Activated T-cell treated with anti-CD3 and anti-CD28 coated beads, Interleukin-2, amount 50 U/mL, for 48 hours (primary cell): ENCODE measurements at regions not wholly inside any gene's neighbourhood (a gene's known extent, or its start where the extent isn't known, plus 50 kb on each side); places are given as distances from the start of the nearest gene placed in this dataset.
"Not testable (repeated sequence)": the region's sequence is repeated elsewhere in the genome, so short reads cannot be mapped to it uniquely, and the experiment has no call there.

Experiments used
- DNase-seq, 2 experiments: peaks; one replicate each; pipeline ENCODE4 v3.0.0-alpha.2; 2020

- no peak for DNase-seq
Measured at GRCh38 chr2:230593765-230594164, 118.9 kb upstream of the CAB39 start.

- no peak for DNase-seq
Measured at GRCh38 chr2:230594286-230594840, 118.3 kb upstream of the CAB39 start.

DNA sequence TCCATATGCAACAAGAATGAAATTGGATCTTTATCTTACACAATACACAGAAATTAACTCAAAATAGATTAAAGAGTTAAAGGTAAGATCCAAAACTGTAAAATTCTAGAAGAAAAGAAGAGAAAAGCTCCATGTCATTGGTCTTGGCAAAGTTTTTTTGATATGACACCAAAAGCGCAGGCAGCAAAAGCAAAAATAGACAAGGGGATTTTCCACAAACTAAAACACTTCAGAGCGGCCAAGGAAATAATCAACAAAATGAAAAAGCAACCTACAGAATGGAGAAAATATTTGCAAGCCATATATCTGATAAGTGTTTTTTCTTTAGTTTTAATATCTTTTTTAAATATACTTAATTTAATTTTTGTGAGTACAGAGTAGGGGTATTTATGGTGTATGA, 112.8 kb upstream of the CAB39 start:
- DNase-seq = no peak

DNA sequence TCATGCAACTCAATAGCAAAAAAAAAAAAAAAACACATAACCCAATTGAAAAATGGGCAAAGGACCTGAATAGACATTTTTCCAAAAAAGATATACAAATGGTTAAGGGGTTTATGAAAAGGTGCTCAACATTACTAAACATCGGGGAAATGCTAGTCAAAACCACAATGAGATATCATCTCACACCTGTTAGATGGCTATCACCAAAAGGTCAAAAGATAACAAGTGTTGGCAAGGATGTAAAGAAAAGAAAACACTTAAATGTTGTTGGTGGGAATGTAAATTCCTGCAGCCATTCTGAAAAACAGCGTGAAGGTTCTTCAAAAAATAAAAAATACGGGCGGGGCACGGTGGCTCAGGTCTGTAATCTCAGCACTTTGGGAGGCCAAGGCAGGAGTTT, 112.4 kb upstream of the CAB39 start:
- DNase-seq = no peak

- no peak for DNase-seq
Measured at GRCh38 chr2:230600881-230601280, 111.8 kb upstream of the CAB39 start.

- DNase-seq = peak in 1 of 2 experiments; percentile 36
Measured at GRCh38 chr2:230601510-230601909, 111.1 kb upstream of the CAB39 start.

GRCh38 chr2:230602562-230603230, 109.9 kb upstream of the CAB39 start:
- DNase-seq = peak; percentile 66 to 70

DNA sequence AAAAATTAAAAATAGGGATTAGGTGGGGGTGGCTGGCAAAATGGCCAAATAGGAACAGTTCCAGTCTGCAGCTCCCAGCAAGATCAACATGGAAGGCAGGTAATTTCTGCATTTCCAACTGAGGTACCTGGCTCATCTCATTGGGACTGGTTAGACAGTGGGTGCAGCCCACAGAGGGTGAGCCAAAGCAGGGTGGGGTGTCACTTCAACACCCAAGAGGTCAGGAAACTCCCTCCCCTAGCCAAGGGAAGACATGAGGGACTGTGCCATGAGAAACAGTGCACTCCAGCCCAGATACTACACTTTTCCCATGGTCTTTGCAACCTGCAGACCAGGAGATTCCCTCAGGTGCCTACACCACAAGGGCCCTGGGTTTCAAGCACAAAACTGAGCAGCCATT, 109.3 kb upstream of the CAB39 start:
- DNase-seq = not testable (repeated sequence)

DNA sequence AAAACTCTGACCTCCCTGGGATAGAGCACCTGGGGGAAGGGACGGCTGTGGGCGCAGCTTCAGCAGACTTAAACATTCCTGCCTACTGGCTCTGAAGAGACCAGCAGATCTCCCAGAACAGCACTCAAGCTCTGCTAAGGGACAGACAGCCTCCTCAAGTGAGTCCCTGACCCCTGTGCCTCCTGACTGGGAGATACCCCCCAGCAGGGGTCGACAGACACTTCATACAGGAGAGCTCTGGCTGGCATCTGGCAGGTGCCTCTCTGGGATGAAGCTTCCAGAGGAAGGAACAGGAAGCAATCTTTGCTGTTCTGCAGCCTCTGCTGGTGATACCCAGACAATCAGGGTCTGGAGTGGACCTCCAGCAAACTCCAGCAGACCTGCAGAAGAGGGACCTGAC, 108.5 kb upstream of the CAB39 start:
- not testable (repeated sequence) for DNase-seq

- DNase-seq = no peak
Measured at GRCh38 chr2:230614040-230614439, 98.6 kb upstream of the CAB39 start.

DNA sequence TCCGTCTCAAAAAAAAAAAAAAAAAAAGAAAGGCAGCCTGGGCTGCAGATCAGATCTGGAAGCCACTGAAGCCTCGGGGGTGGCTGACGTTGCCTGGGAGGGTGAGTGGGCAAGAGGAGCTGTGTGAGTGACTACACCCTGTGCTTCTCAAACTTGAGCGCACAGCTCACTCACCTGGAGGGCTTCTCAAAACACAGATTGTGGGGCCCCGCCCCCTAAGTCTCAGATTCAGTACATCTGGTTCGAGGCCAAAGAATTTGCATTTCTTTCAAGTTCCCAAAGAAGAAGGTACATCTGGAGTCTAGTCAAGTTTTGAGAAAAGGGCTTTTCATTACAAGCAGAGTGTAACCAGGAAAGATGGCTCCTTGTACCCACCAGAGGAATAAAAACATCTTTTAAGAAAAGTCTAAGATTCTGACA, 97.7 kb upstream of the CAB39 start:
- peak; percentile 69 to 76 for DNase-seq

DNA sequence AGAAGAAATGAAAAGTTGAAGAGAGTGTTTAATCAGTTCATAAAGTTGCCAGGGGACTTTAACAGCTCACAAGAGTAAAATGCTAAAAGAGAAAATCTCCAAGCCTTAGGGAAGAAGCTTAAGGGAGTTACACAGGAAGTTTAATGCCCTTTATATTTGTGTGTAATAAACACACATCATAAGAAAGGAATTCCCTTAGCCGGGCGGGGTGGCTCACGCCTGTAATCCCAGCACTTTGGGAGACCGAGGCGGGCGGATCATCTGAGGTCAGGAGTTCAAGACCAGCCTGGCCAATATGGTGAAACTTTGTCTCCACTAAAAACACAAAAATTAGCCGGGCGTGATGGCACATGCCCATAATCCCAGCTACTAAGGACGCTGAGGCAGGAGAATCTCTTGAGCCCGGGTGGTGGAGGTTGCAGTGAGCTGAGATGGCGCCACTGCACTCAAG, 95.4 kb upstream of the CAB39 start:
- not testable (repeated sequence) for DNase-seq

DNA sequence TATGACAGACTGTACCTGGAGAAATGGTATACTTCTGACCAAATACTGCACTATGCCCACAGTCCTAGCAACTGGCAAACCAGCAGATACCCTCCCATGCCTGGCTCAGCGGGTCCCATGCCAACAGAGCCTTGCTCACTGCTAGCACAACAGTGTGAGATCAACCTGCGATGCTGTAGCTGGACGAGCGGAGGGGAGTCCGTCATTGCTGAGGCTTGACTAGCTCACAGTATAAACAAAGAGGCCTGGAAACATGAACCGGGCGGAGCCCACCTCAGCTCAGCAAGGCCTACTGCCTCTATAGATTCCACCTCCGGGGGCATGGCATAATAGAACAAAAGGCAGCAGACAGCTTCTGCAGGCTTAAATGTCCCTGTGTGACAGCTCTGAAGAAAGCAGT, 93.2 kb upstream of the CAB39 start:
- no peak for DNase-seq

DNA sequence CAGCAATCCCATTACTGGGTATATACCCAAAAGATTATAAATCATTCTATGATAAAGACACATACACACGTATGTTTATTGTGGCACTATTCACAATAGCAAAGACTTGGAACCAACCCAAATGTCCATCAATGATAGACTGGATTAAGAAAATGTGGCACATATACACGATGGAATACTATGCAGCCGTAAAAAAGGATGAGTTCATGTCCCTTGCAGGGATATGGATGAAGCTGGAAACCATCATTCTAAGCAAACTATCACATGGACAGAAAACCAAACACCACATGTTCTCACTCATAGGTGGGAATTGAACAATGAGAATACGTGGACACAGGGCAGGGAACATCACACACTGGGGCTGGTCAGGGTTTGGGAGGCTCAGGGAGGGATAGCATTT, 87.4 kb upstream of the CAB39 start:
- not testable (repeated sequence) for DNase-seq

DNA sequence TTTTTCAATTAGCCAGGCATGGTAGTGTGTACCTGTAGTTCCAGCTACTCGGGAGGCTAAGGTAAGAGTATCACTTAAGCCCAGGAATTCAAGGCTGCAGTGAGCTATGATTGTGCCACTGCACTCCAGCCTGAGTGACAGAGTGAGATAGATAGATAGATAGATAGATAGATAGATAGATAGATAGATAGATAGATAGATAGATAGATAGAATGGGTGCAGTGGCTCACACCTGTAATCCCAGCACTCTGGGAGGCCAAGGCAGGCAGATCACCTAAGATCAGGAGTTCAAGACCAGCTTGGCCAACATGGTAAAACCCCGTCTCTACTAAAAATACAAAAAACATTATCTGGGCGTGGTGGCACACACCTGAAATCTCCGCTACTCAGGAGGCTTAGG, 85.6 kb upstream of the CAB39 start:
- DNase-seq = not testable (repeated sequence)

GRCh38 chr2:230627806-230628724, 84.6 kb upstream of the CAB39 start:
- DNase-seq = no peak

DNA sequence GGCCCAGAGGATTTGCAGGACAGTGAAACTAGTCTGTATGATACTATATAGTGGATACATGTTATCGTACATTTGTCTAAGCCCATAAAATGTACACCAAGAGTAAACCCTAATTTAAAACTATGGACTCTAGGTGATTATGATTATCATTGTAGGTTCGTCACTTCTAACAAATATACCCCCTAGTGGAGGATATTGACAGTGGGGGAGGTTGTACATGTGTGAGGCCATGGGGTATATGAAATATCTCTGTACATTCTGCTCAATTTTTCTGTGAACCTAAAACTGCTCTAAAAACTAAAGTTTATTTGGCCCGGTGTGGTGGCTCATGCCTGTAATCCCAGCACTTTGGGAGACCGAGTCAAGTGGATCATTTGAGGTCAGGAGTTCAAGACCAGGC, 81.2 kb upstream of the CAB39 start:
- no peak for DNase-seq

GRCh38 chr2:230634146-230634545, 78.5 kb upstream of the CAB39 start:
- no peak for DNase-seq

GRCh38 chr2:230634721-230635313, 77.8 kb upstream of the CAB39 start:
- peak; percentile 9 to 12 for DNase-seq

DNA sequence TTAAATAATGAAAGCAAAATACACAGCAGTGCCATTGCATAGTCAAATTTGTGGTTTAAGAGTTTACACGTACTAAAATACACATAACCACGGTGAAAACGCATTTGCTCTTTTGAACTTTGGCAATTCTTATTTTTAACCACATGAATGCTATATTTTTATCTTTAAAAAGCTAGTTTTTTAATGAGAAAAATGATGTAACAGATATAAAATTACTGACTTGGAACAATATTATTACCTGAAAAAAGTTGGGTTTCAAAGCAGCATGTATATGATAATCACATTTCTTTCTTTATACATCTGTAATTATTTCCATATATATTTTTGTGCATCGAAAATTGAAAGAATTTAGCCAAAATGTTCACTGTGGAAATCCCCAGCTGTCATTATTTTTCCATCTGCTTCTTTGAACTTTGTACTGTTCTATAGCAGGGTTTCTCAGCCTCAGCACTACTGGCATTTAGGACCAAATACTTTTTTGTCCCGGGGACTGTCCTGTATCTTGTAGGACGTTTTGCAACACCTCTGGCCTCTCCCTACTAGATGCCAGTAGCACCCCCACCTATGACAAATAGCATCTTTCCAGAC, 75.9 kb upstream of the CAB39 start:
- DNase-seq = no peak

GRCh38 chr2:230637486-230637885, 75.2 kb upstream of the CAB39 start:
- DNase-seq = not testable (repeated sequence)

GRCh38 chr2:230640540-230641011, 72.1 kb upstream of the CAB39 start:
- no peak for DNase-seq

GRCh38 chr2:230642966-230643365, 69.7 kb upstream of the CAB39 start:
- DNase-seq = no peak
